ENCODE measurements at regions not wholly inside any gene's neighbourhood (a gene's known extent, or its start where the extent isn't known, plus 50 kb on each side); places are given as distances from the start of the nearest gene placed in this dataset.

GRCh38 chr4:175999944-176000343, 65.7 kb upstream of the WDR17 start:
- H2AFZ ChIP-seq (ENCODE audit: low read depth, low read length, severe bottlenecking): no peak overlapping the region
- no peaks in the 10 kb centered on the region for H3F3A ChIP-seq (ENCODE audit: insufficient read depth)
- no peak overlapping the region for H3K4me3 ChIP-seq (ENCODE audit: insufficient read depth, low read length, poor library complexity, severe bottlenecking)
- no peaks in the 10 kb centered on the region for H4K20me1 ChIP-seq (ENCODE audit: low read depth, low read length)
- no peak for TF ChIP-seq EZH2phosphoT487 (conservative IDR thresholded peaks at IDR 0.05; ENCODE audit: low read length)
- TF ChIP-seq CTCF (IDR thresholded peaks at IDR 0.05; ENCODE audit: insufficient read depth, low read length, poor library complexity, severe bottlenecking): no peak
- H3K36me3 ChIP-seq (ENCODE audit: low read length): no peaks in the 10 kb centered on the region
- no peaks in the 10 kb centered on the region for H3K79me2 ChIP-seq (ENCODE audit: insufficient read depth, low read length)
- no peak overlapping the region for H3K9ac ChIP-seq (ENCODE audit: low read length)
- no peaks in the 10 kb centered on the region for H3K9me3 ChIP-seq (ENCODE audit: insufficient read depth, low read length)
- H3K27me3 ChIP-seq (ENCODE audit: low read length): no peaks in the 10 kb centered on the region
- no peak overlapping the region for H3K27ac ChIP-seq (ENCODE audit: low read depth, low read length)
- H3K4me2 ChIP-seq (ENCODE audit: low read depth, low read length, poor library complexity, severe bottlenecking): peak overlapping the region; percentile 72
- H3K9me2 ChIP-seq (replicated peaks; ENCODE audit: insufficient read depth, low read length): no peaks in the 10 kb centered on the region

GRCh38 chr4:176001151-176002006, 64.3 kb upstream of the WDR17 start:
- no peak overlapping the region for H3K27ac ChIP-seq (ENCODE audit: low read depth, low read length)
- H3K9ac ChIP-seq (ENCODE audit: low read length): peak overlapping the region; percentile 65
- peak overlapping the region; percentile 74 for H3K4me3 ChIP-seq (ENCODE audit: insufficient read depth, low read length, poor library complexity, severe bottlenecking)
- no peaks in the 10 kb centered on the region for H3K9me2 ChIP-seq (replicated peaks; ENCODE audit: insufficient read depth, low read length)
- no peaks in the 10 kb centered on the region for H3K36me3 ChIP-seq (ENCODE audit: low read length)
- H3K79me2 ChIP-seq (ENCODE audit: insufficient read depth, low read length): no peaks in the 10 kb centered on the region
- H3K27me3 ChIP-seq (ENCODE audit: low read length): no peaks in the 10 kb centered on the region
- no peaks in the 10 kb centered on the region for H4K20me1 ChIP-seq (ENCODE audit: low read depth, low read length)
- TF ChIP-seq EZH2phosphoT487 (conservative IDR thresholded peaks at IDR 0.05; ENCODE audit: low read length): no peak
- TF ChIP-seq CTCF (IDR thresholded peaks at IDR 0.05; ENCODE audit: insufficient read depth, low read length, poor library complexity, severe bottlenecking): no peak
- peak overlapping the region; percentile 82 for H2AFZ ChIP-seq (ENCODE audit: low read depth, low read length, severe bottlenecking)
- no peaks in the 10 kb centered on the region for H3K9me3 ChIP-seq (ENCODE audit: insufficient read depth, low read length)
- peak overlapping the region; percentile 72 for H3K4me2 ChIP-seq (ENCODE audit: low read depth, low read length, poor library complexity, severe bottlenecking)
- H3F3A ChIP-seq (ENCODE audit: insufficient read depth): no peaks in the 10 kb centered on the region

- Histone ChIP-seq H3K27ac (ENCODE audit: low read depth, low read length) (no peak overlapping the region), H3K4me2 (ENCODE audit: low read depth, low read length, poor library complexity, severe bottlenecking) (peak overlapping the region; percentile 72), H3K4me3 (ENCODE audit: insufficient read depth, low read length, poor library complexity, severe bottlenecking) (peak overlapping the region; percentile 74), H3K9me2 (replicated peaks; ENCODE audit: insufficient read depth, low read length) (no peaks in the 10 kb centered on the region), H2AFZ (ENCODE audit: low read depth, low read length, severe bottlenecking) (peak overlapping the region; percentile 82), H3K9me3 (ENCODE audit: insufficient read depth, low read length) (no peaks in the 10 kb centered on the region), H3K9ac (ENCODE audit: low read length) (peak overlapping the region; percentile 65), H3K36me3 (ENCODE audit: low read length) (no peaks in the 10 kb centered on the region), H3K79me2 (ENCODE audit: insufficient read depth, low read length) (no peaks in the 10 kb centered on the region), H4K20me1 (ENCODE audit: low read depth, low read length) (no peaks in the 10 kb centered on the region), H3F3A (ENCODE audit: insufficient read depth) (no peaks in the 10 kb centered on the region), H3K27me3 (ENCODE audit: low read length) (no peaks in the 10 kb centered on the region)
- TF ChIP-seq EZH2phosphoT487 (conservative IDR thresholded peaks at IDR 0.05; ENCODE audit: low read length) (no peak), CTCF (IDR thresholded peaks at IDR 0.05; ENCODE audit: insufficient read depth, low read length, poor library complexity, severe bottlenecking) (no peak)
Observed at GRCh38 chr4:176002007-176002613, 63.5 kb upstream of the WDR17 start.
